Astrocyte (in vitro differentiated cells and primary cell): ENCODE measurements at regions not wholly inside any gene's neighbourhood (a gene's known extent, or its start where the extent isn't known, plus 50 kb on each side); places are given as distances from the start of the nearest gene placed in this dataset.
A peak's percentile ranks its signal among the peaks of the same experiment; 100 is the strongest.

Source experiments
- DNase-seq: peaks from one replicate; pipeline ENCODE4 v3.0.0-alpha.2; 2010; ENCODE audit warnings: low read depth
- FAIRE-seq: peaks from 2 replicates; lab custom pipeline; 2011; peaks lifted over from hg19 to GRCh38; lab: Jason Lieb, UNC
- H2AFZ ChIP-seq: 2 replicates; pipeline ENCODE4 v1.6.0; 2012; ENCODE audit warnings: low read depth, low read length, inconsistent platforms
- H3K27ac ChIP-seq: 2 replicates; pipeline ENCODE4 v1.5.1; 2011; ENCODE audit warnings: low read depth, low read length, inconsistent platforms
- H3K27me3 ChIP-seq: 2 replicates; pipeline ENCODE4 v1.6.0; 2011; ENCODE audit warnings: low read length, inconsistent platforms; ENCODE audit not compliant: insufficient read depth
- H3K36me3 ChIP-seq: 2 replicates; pipeline ENCODE4 v1.5.1; 2011; ENCODE audit warnings: low read length, inconsistent platforms; ENCODE audit not compliant: insufficient read depth
- H3K4me1 ChIP-seq: 2 replicates; pipeline ENCODE4 v1.5.1; 2011; ENCODE audit warnings: low read length, inconsistent platforms; ENCODE audit not compliant: insufficient read depth
- H3K4me2 ChIP-seq: 2 replicates; pipeline ENCODE4 v1.6.0; 2012; ENCODE audit warnings: low read length, inconsistent platforms
- H3K4me3 ChIP-seq: 2 replicates; pipeline ENCODE4 v1.5.1; 2011; ENCODE audit warnings: low read depth, mild to moderate bottlenecking, low read length, inconsistent platforms; ENCODE audit not compliant: insufficient read depth
- H3K79me2 ChIP-seq: 2 replicates; pipeline ENCODE4 v1.6.0; 2012; ENCODE audit warnings: mild to moderate bottlenecking, low read length, inconsistent platforms; ENCODE audit not compliant: insufficient read depth
- H3K9ac ChIP-seq: 2 replicates; pipeline ENCODE4 v1.6.0; 2012; ENCODE audit warnings: mild to moderate bottlenecking, low read length, inconsistent platforms
- H3K9me3 ChIP-seq: 2 replicates; pipeline ENCODE4 v1.5.1; 2012; ENCODE audit warnings: low read depth, mild to moderate bottlenecking, low read length, inconsistent platforms; ENCODE audit not compliant: insufficient read depth
- H4K20me1 ChIP-seq: 2 replicates; pipeline ENCODE4 v1.6.0; 2012; ENCODE audit warnings: low read length, inconsistent platforms; ENCODE audit not compliant: insufficient read depth
- H3K27ac Mint-ChIP-seq: one replicate; pipeline ENCODE4 v1.8.0; 2021; ENCODE audit warnings: mild to moderate bottlenecking, mixed read lengths; ENCODE audit not compliant: unreplicated experiment
- H3K27me3 Mint-ChIP-seq: one replicate; pipeline ENCODE4 v1.8.0; 2021; ENCODE audit warnings: low read depth, mixed read lengths; ENCODE audit not compliant: unreplicated experiment
- H3K36me3 Mint-ChIP-seq: one replicate; pipeline ENCODE4 v1.8.0; 2021; ENCODE audit warnings: low read depth, mixed read lengths; ENCODE audit not compliant: unreplicated experiment
- H3K4me1 Mint-ChIP-seq: one replicate; pipeline ENCODE4 v1.8.0; 2021; ENCODE audit warnings: low read depth, mixed read lengths; ENCODE audit not compliant: unreplicated experiment
- H3K4me3 Mint-ChIP-seq: one replicate; pipeline ENCODE4 v1.8.0; 2021; ENCODE audit warnings: mild to moderate bottlenecking, moderate library complexity, mixed read lengths; ENCODE audit not compliant: unreplicated experiment
- H3K9me3 Mint-ChIP-seq: one replicate; pipeline ENCODE4 v1.8.0; 2021; ENCODE audit warnings: mild to moderate bottlenecking, mixed read lengths; ENCODE audit not compliant: unreplicated experiment
- CTCF ChIP-seq: IDR thresholded peaks from 2 replicates; pipeline ENCODE4 v1.5.1; 2011; ENCODE audit warnings: low read depth, mild to moderate bottlenecking, inconsistent platforms, low read length, moderate library complexity; ENCODE audit not compliant: insufficient read depth
- EZH2 ChIP-seq: IDR thresholded peaks from 2 replicates; pipeline ENCODE4 v1.6.1; 2012; ENCODE audit warnings: mild to moderate bottlenecking, low read length, inconsistent platforms; ENCODE audit not compliant: insufficient read depth

GRCh38 chrX:82196866-82197265 is 995.0 kb downstream of the SH3BGRL start:
- H3K4me1 Mint-ChIP-seq: no peaks in the 10 kb centered on the region
- H4K20me1 ChIP-seq: no peaks in the 10 kb centered on the region
- no peaks in the 10 kb centered on the region for H3K27me3 ChIP-seq
- H3K27ac ChIP-seq: no peak overlapping the region
- no peak overlapping the region for H3K4me2 ChIP-seq
- TF ChIP-seq EZH2: no peak
- no peak for TF ChIP-seq CTCF
- H2AFZ ChIP-seq: no peak overlapping the region
- no peaks in the 10 kb centered on the region for H3K27me3 Mint-ChIP-seq
- no peak for FAIRE-seq
- no peak overlapping the region for H3K4me3 Mint-ChIP-seq
- no peaks in the 10 kb centered on the region for H3K79me2 ChIP-seq
- H3K27ac Mint-ChIP-seq: no peak overlapping the region
- no peaks in the 10 kb centered on the region for H3K9me3 ChIP-seq
- no peak overlapping the region for H3K4me3 ChIP-seq
- no peaks in the 10 kb centered on the region for H3K36me3 Mint-ChIP-seq
- DNase-seq: no peak
- no peak overlapping the region for H3K9ac ChIP-seq
- H3K36me3 ChIP-seq: no peaks in the 10 kb centered on the region
- H3K4me1 ChIP-seq: no peaks in the 10 kb centered on the region
- H3K9me3 Mint-ChIP-seq: no peaks in the 10 kb centered on the region

- Mint-ChIP-seq H3K27me3 (no peaks in the 10 kb centered on the region), H3K27ac (no peak overlapping the region), H3K9me3 (no peaks in the 10 kb centered on the region), H3K4me1 (no peaks in the 10 kb centered on the region), H3K4me3 (no peak overlapping the region), H3K36me3 (no peaks in the 10 kb centered on the region)
- TF ChIP-seq EZH2 (no peak), CTCF (no peak)
- H4K20me1 ChIP-seq: no peaks in the 10 kb centered on the region
- no peak overlapping the region for H3K4me3 ChIP-seq
- no peak overlapping the region for H3K4me2 ChIP-seq
- no peaks in the 10 kb centered on the region for H3K9me3 ChIP-seq
- no peaks in the 10 kb centered on the region for H3K36me3 ChIP-seq
- FAIRE-seq (peak; percentile 87), DNase-seq (no peak)
- no peaks in the 10 kb centered on the region for H3K79me2 ChIP-seq
- no peak overlapping the region for H3K9ac ChIP-seq
- H3K4me1 ChIP-seq: no peaks in the 10 kb centered on the region
- H2AFZ ChIP-seq: no peak overlapping the region
- H3K27ac ChIP-seq: no peak overlapping the region
- no peaks in the 10 kb centered on the region for H3K27me3 ChIP-seq
Observed at GRCh38 chrX:82208975-82209374, 1007.1 kb downstream of the SH3BGRL start.

- no peaks in the 10 kb centered on the region for H3K27me3 Mint-ChIP-seq
- Histone ChIP-seq H3K9ac (no peak overlapping the region), H3K4me3 (no peak overlapping the region), H3K36me3 (no peaks in the 10 kb centered on the region), H3K27me3 (no peaks in the 10 kb centered on the region), H3K9me3 (no peaks in the 10 kb centered on the region), H3K4me2 (no peak overlapping the region), H3K4me1 (no peaks in the 10 kb centered on the region), H4K20me1 (no peaks in the 10 kb centered on the region), H2AFZ (no peak overlapping the region), H3K79me2 (no peaks in the 10 kb centered on the region), H3K27ac (no peak overlapping the region)
- no peak overlapping the region for H3K27ac Mint-ChIP-seq
- no peaks in the 10 kb centered on the region for H3K9me3 Mint-ChIP-seq
- no peaks in the 10 kb centered on the region for H3K36me3 Mint-ChIP-seq
- DNase-seq: no peak
- H3K4me1 Mint-ChIP-seq: no peaks in the 10 kb centered on the region
- TF ChIP-seq EZH2 (no peak), CTCF (no peak)
- no peak for FAIRE-seq
- no peak overlapping the region for H3K4me3 Mint-ChIP-seq
Observed at GRCh38 chrX:82218361-82218760, 1016.5 kb downstream of the SH3BGRL start.
